HCT116 (cell line): ENCODE measurements at regions not wholly inside any gene's neighbourhood (a gene's known extent, or its start where the extent isn't known, plus 50 kb on each side); places are given as distances from the start of the nearest gene placed in this dataset.

Source experiments
- ATAC-seq: fragments of 200-7000 bp; cut with Tn5 transposase; 2 replicates; pipeline ENCODE4 v1.9.1; 2020; ENCODE audit warnings: mild to moderate bottlenecking, moderate library complexity
- BruUV-seq: library from RNA; stranded (reverse); fragments of 400-500 nt; replicated peaks from 2 replicates; lab custom pipeline; 2021; lab: Mats Ljungman, UMichigan
- CTCF ChIA-PET: fragments of 300-600 bp; sonication (Branson Sonifier 250); formaldehyde crosslinking; loops from one replicate; lab custom pipeline; 2021; ENCODE audit warnings: antibody characterized with exemption; lab: Charles Lee
- POLR2A ChIA-PET: fragments of 300-600, 350-600 bp; sonication (Branson Sonifier 250); formaldehyde crosslinking; loops from one replicate; lab custom pipeline; 2021; ENCODE audit warnings: antibody characterized with exemption; lab: Charles Lee
- RAD21 ChIA-PET, 2 experiments: fragments of 300-600 bp; sonication (Branson Sonifier 250); formaldehyde crosslinking; loops; one replicate each; lab custom pipeline; 2023; ENCODE audit warnings: low total read pairs in 2 of 2; ENCODE audit not compliant: uncharacterized antibody in 2 of 2, unreplicated experiment in 2 of 2, low non-redundant PET in 1 of 2; lab: Charles Lee
- DNase-seq: peaks from one replicate; pipeline ENCODE4 v3.0.0-alpha.2; 2010; ENCODE audit warnings: low read depth, low spot score
- H2AFZ ChIP-seq: fragments of 200-600 bp; shearing (Covaris generic), sonication (generic); 2 replicates; pipeline ENCODE4 v1.6.1; 2017; ENCODE audit warnings: low read depth, mixed run types, mixed read lengths, antibody characterized with exemption, low read length; ENCODE audit not compliant: poor library complexity, severe bottlenecking
- H3K27ac ChIP-seq: 2 replicates; pipeline ENCODE4 v1.5.1; 2012; ENCODE audit warnings: low read depth, low read length
- H3K27me3 ChIP-seq: fragments of 200-600 bp; sonication (generic); 2 replicates; pipeline ENCODE4 v1.6.1; 2016; ENCODE audit warnings: mixed run types, low read length, mixed read lengths; ENCODE audit not compliant: insufficient read depth
- H3K36me3 ChIP-seq, 2 experiments: fragments of 200-500 bp in 1 of 2; fragments of 200-600 bp in 1 of 2; sonication (Bioruptor generic) in 1 of 2; sonication (generic) in 1 of 2; 2 replicates each; pipeline versions ENCODE4 v1.5.1 to v1.6.1; 2014 to 2016; ENCODE audit warnings: low read length in 2 of 2, inconsistent platforms in 1 of 2, mixed read lengths in 1 of 2, mixed run types in 1 of 2; ENCODE audit not compliant: insufficient read depth in 2 of 2, control insufficient read depth in 1 of 2
- H3K4me1 ChIP-seq, 2 experiments: fragments of 200-600 bp in 1 of 2; sonication (generic) in 1 of 2; 2 replicates each; pipeline versions ENCODE4 v1.5.1 to v1.6.1; 2012 to 2017; ENCODE audit warnings: low read length in 2 of 2, inconsistent platforms in 1 of 2, mild to moderate bottlenecking in 1 of 2, mixed read lengths in 1 of 2, mixed run types in 1 of 2, moderate library complexity in 1 of 2; ENCODE audit not compliant: insufficient read depth in 2 of 2, control insufficient read depth in 1 of 2
- H3K4me2 ChIP-seq: fragments of 200-600 bp; sonication (generic); 2 replicates; pipeline ENCODE4 v1.6.1; 2017; ENCODE audit warnings: mixed run types, low read length, mixed read lengths
- H3K4me3 ChIP-seq, 2 experiments: fragments of 200-600 bp in 1 of 2; sonication (generic) in 1 of 2; replicated peaks in 1 of 2; 2 replicates each; pipeline ENCODE4 v1.5.1; 2011 to 2016; ENCODE audit warnings: low read length in 2 of 2, control low read depth in 1 of 2, low read depth in 1 of 2, mild to moderate bottlenecking in 1 of 2, mixed read lengths in 1 of 2, mixed run types in 1 of 2
- H3K79me2 ChIP-seq: fragments of 200-600 bp; sonication (generic); 2 replicates; pipeline ENCODE4 v1.6.1; 2017; ENCODE audit warnings: mild to moderate bottlenecking, mixed run types, low read length, moderate library complexity, mixed read lengths; ENCODE audit not compliant: insufficient read depth
- H3K9ac ChIP-seq: fragments of 200-600 bp; sonication (generic); 2 replicates; pipeline ENCODE4 v1.6.1; 2016; ENCODE audit warnings: low read length, mixed read lengths
- H3K9me2 ChIP-seq: fragments of 200-600 bp; sonication (generic), shearing (Covaris generic); 2 replicates; pipeline ENCODE4 v1.6.1; 2017; ENCODE audit warnings: mixed run types, mild to moderate bottlenecking, moderate library complexity; ENCODE audit not compliant: insufficient read depth
- H3K9me3 ChIP-seq, 2 experiments: fragments of 200-500 bp in 1 of 2; fragments of 200-600 bp in 1 of 2; sonication (Bioruptor generic) in 1 of 2; sonication (generic) in 1 of 2; 2 replicates each; pipeline ENCODE4 v1.6.1; 2014 to 2017; ENCODE audit warnings: low read length in 2 of 2, mixed read lengths in 2 of 2, inconsistent platforms in 1 of 2, low read depth in 1 of 2, mild to moderate bottlenecking in 1 of 2, mixed run types in 1 of 2, moderate library complexity in 1 of 2; ENCODE audit not compliant: control insufficient read depth in 1 of 2, insufficient read depth in 1 of 2
- H4K20me1 ChIP-seq: fragments of 200-600 bp; sonication (generic), shearing (Covaris generic); 2 replicates; pipeline ENCODE4 v1.6.1; 2017; ENCODE audit warnings: mixed run types, mild to moderate bottlenecking, moderate library complexity; ENCODE audit not compliant: insufficient read depth
- CBX3 ChIP-seq: IDR thresholded peaks from 2 replicates; pipeline ENCODE4 v1.6.1; 2012; ENCODE audit warnings: low read depth
- FOSL1 ChIP-seq: IDR thresholded peaks from 2 replicates; pipeline ENCODE4 v1.6.1; 2012; ENCODE audit warnings: low read depth
- JUND ChIP-seq: IDR thresholded peaks from 2 replicates; pipeline ENCODE4 v1.6.1; 2012
- MAX ChIP-seq: IDR thresholded peaks from 2 replicates; pipeline ENCODE4 v1.6.1; 2012
- RAD21 ChIP-seq: IDR thresholded peaks from 2 replicates; pipeline ENCODE4 v1.6.1; 2012; ENCODE audit warnings: low read depth, mild to moderate bottlenecking
- REST ChIP-seq: IDR thresholded peaks from 2 replicates; pipeline ENCODE4 v1.6.1; 2012; ENCODE audit warnings: low read depth
- YY1 ChIP-seq: IDR thresholded peaks from 2 replicates; pipeline ENCODE4 v1.6.1; 2011; ENCODE audit warnings: low read length, low read depth, moderate library complexity, mild to moderate bottlenecking; ENCODE audit not compliant: insufficient replicate concordance; ENCODE audit errors: extremely low read depth
- ZBTB33 ChIP-seq: IDR thresholded peaks from 2 replicates; pipeline ENCODE4 v1.6.1; 2011; ENCODE audit warnings: mild to moderate bottlenecking, low read length, moderate library complexity; ENCODE audit not compliant: insufficient replicate concordance; ENCODE audit errors: extremely low read depth
- intact Hi-C: fragments of 100-400 bp; cut with micrococcal nuclease; formaldehyde crosslinking; loops from 2 replicates; pipeline ENCODE4 v1.10.0; 2022

GRCh38 chr2:152254976-152255375 lies 79.4 kb upstream of the STAM2 start:
- no peak overlapping the region for H3K4me3 ChIP-seq
- H3K36me3 ChIP-seq: no peaks in the 10 kb centered on the region
- POLR2A ChIA-PET: no interaction called here
- H3K9me3 ChIP-seq: no peaks in the 10 kb centered on the region
- RAD21 ChIA-PET: no interaction called here
- no peak overlapping the region for H2AFZ ChIP-seq
- no peak for DNase-seq
- no peaks in the 10 kb centered on the region for H4K20me1 ChIP-seq
- BruUV-seq: no TSS peak
- no peaks in the 10 kb centered on the region for H3K27me3 ChIP-seq
- no peaks in the 10 kb centered on the region for H3K4me1 ChIP-seq
- TF ChIP-seq MAX: no peak
- H3K4me2 ChIP-seq: no peak overlapping the region
- intact Hi-C loops: no loop called here
- no peak overlapping the region for H3K9ac ChIP-seq
- no peaks in the 10 kb centered on the region for H3K9me2 ChIP-seq
- no peak for ATAC-seq
- H3K27ac ChIP-seq: no peak overlapping the region
- CTCF ChIA-PET: no interaction called here
- H3K79me2 ChIP-seq: no peaks in the 10 kb centered on the region

GRCh38 chr2:152255918-152256317 lies 79.1 kb upstream of the FMNL2 start:
- intact Hi-C loops: no loop called here

More at GRCh38 chr2:152255918-152256317, 79.1 kb upstream of the FMNL2 start:
- Histone ChIP-seq H3K9me3 (no peaks in the 10 kb centered on the region), H4K20me1 (no peaks in the 10 kb centered on the region), H3K9ac (no peak overlapping the region), H3K4me2 (no peak overlapping the region), H3K4me1 (no peaks in the 10 kb centered on the region), H3K9me2 (no peaks in the 10 kb centered on the region), H3K27me3 (no peaks in the 10 kb centered on the region), H3K79me2 (no peaks in the 10 kb centered on the region), H2AFZ (no peak overlapping the region), H3K4me3 (no peak overlapping the region), H3K27ac (no peak overlapping the region), H3K36me3 (no peaks in the 10 kb centered on the region)
- BruUV-seq: no TSS peak
- POLR2A ChIA-PET: no interaction called here
- ATAC-seq: no peak
- DNase-seq: no peak
- CTCF ChIA-PET: no interaction called here
- RAD21 ChIA-PET: no interaction called here
- TF ChIP-seq CBX3: no peak
- no peak for TF ChIP-seq YY1
- no peak for TF ChIP-seq RAD21
- TF ChIP-seq FOSL1: no peak
- TF ChIP-seq JUND: no peak
- no peak for TF ChIP-seq ZBTB33
- TF ChIP-seq REST: no peak
